OCI-LY7 (cell line): ENCODE measurements at regions not wholly inside any gene's neighbourhood (a gene's known extent, or its start where the extent isn't known, plus 50 kb on each side); places are given as distances from the start of the nearest gene placed in this dataset.

Source experiments
- BruUV-seq: library from RNA; stranded (reverse); fragments of 400-500 nt; replicated peaks from 2 replicates; lab custom pipeline; 2021; lab: Mats Ljungman, UMichigan
- CTCF ChIA-PET: fragments of 300-600 bp; sonication (Branson Sonifier 250); formaldehyde crosslinking; loops from one replicate; lab custom pipeline; 2022; ENCODE audit warnings: antibody characterized with exemption; ENCODE audit not compliant: unreplicated experiment; lab: Charles Lee
- POLR2A ChIA-PET: fragments of 300-600 bp; sonication (Branson Sonifier 250); formaldehyde crosslinking; loops from one replicate; lab custom pipeline; 2022; ENCODE audit warnings: antibody characterized with exemption; lab: Charles Lee
- DNase-seq: peaks from one replicate; pipeline ENCODE4 v3.0.0-alpha.2; 2015; ENCODE audit warnings: low spot score
- H2AFZ ChIP-seq: fragments of 200-600 bp; sonication (generic), shearing (Covaris generic); 2 replicates; pipeline ENCODE4 v1.6.1; 2014; ENCODE audit warnings: mild to moderate bottlenecking, antibody characterized with exemption, low read length, moderate library complexity
- H3K27ac ChIP-seq: fragments of 200-600 bp; sonication (generic); 2 replicates; pipeline ENCODE4 v1.5.1; 2014; ENCODE audit warnings: mixed run types, low read depth, mild to moderate bottlenecking, moderate library complexity, low read length, inconsistent platforms; ENCODE audit not compliant: poor library complexity, severe bottlenecking
- H3K36me3 ChIP-seq: fragments of 200-600 bp; sonication (generic); 2 replicates; pipeline ENCODE4 v1.6.1; 2014; ENCODE audit warnings: mild to moderate bottlenecking, antibody characterized with exemption, low read length, moderate library complexity, mixed read lengths; ENCODE audit not compliant: insufficient read depth
- H3K4me1 ChIP-seq: fragments of 200-600 bp; sonication (generic); 2 replicates; pipeline ENCODE4 v1.5.1; 2014; ENCODE audit warnings: mild to moderate bottlenecking, low read length; ENCODE audit not compliant: insufficient read depth, poor library complexity, severe bottlenecking
- H3K4me2 ChIP-seq: fragments of 200-600 bp; sonication (generic); 2 replicates; pipeline ENCODE4 v1.6.1; 2014; ENCODE audit warnings: mild to moderate bottlenecking, low read length
- H3K4me3 ChIP-seq: fragments of 200-600 bp; sonication (generic); 2 replicates; pipeline ENCODE4 v1.5.1; 2014; ENCODE audit warnings: mild to moderate bottlenecking, low read depth, low read length; ENCODE audit not compliant: poor library complexity, severe bottlenecking
- H3K79me2 ChIP-seq: fragments of 200-600 bp; sonication (generic); 2 replicates; pipeline ENCODE4 v1.6.1; 2016; ENCODE audit warnings: low read depth, mild to moderate bottlenecking, low read length, moderate library complexity, mixed read lengths; ENCODE audit not compliant: insufficient read depth
- H3K9me2 ChIP-seq: fragments of 200-600 bp; sonication (generic); 2 replicates; pipeline ENCODE4 v1.6.1; 2016; ENCODE audit warnings: mild to moderate bottlenecking, low read length, mixed read lengths; ENCODE audit not compliant: insufficient read depth
- H3K9me3 ChIP-seq: fragments of 200-600 bp; sonication (generic); 2 replicates; pipeline ENCODE4 v1.6.1; 2014; ENCODE audit warnings: mild to moderate bottlenecking, mixed run types, low read length, mixed read lengths
- H4K20me1 ChIP-seq: fragments of 200-600 bp; sonication (generic); 2 replicates; pipeline ENCODE4 v1.6.1; 2014; ENCODE audit warnings: mild to moderate bottlenecking, antibody characterized with exemption, low read length, moderate library complexity, mixed read lengths; ENCODE audit not compliant: insufficient read depth
- EZH2phosphoT487 ChIP-seq: fragments of 200-600 bp; sonication (generic); IDR thresholded peaks from 2 replicates; pipeline ENCODE4 v1.6.1; 2018; ENCODE audit warnings: low read depth, borderline replicate concordance, mild to moderate bottlenecking, mixed run types, antibody characterized with exemption, low read length, moderate library complexity, mixed read lengths
- intact Hi-C: fragments of 100-400 bp; cut with micrococcal nuclease; formaldehyde crosslinking; loops from one replicate; pipeline ENCODE4 v1.10.0; 2022; ENCODE audit not compliant: unreplicated experiment
- TF ChIP-seq, protein P1 (sequence below): fragments of 200-600 bp; sonication (generic); conservative IDR thresholded peaks from 2 replicates; pipeline ENCODE4 v1.5.1; 2014; ENCODE audit warnings: mild to moderate bottlenecking, antibody characterized with exemption, low read length, moderate library complexity, mixed read lengths

GRCh38 chr9:115777610-115778009 is 376.0 kb upstream of the PAPPA start:
- no peak for DNase-seq
- no peaks in the 10 kb centered on the region for H3K9me2 ChIP-seq
- H3K4me3 ChIP-seq: no peak overlapping the region
- TF ChIP-seq EZH2phosphoT487: no peak
- TF ChIP-seq, protein P1, sequence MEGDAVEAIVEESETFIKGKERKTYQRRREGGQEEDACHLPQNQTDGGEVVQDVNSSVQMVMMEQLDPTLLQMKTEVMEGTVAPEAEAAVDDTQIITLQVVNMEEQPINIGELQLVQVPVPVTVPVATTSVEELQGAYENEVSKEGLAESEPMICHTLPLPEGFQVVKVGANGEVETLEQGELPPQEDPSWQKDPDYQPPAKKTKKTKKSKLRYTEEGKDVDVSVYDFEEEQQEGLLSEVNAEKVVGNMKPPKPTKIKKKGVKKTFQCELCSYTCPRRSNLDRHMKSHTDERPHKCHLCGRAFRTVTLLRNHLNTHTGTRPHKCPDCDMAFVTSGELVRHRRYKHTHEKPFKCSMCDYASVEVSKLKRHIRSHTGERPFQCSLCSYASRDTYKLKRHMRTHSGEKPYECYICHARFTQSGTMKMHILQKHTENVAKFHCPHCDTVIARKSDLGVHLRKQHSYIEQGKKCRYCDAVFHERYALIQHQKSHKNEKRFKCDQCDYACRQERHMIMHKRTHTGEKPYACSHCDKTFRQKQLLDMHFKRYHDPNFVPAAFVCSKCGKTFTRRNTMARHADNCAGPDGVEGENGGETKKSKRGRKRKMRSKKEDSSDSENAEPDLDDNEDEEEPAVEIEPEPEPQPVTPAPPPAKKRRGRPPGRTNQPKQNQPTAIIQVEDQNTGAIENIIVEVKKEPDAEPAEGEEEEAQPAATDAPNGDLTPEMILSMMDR: no peak
- no peaks in the 10 kb centered on the region for H3K4me1 ChIP-seq
- no peaks in the 10 kb centered on the region for H3K9me3 ChIP-seq
- H2AFZ ChIP-seq: no peak overlapping the region
- BruUV-seq: no TSS peak
- H3K79me2 ChIP-seq: no peaks in the 10 kb centered on the region
- POLR2A ChIA-PET: no interaction called here
- intact Hi-C loops: no loop called here
- no peaks in the 10 kb centered on the region for H3K36me3 ChIP-seq
- CTCF ChIA-PET: no interaction called here
- H4K20me1 ChIP-seq: no peaks in the 10 kb centered on the region
- H3K27ac ChIP-seq: no peak overlapping the region
- no peak overlapping the region for H3K4me2 ChIP-seq

DNA sequence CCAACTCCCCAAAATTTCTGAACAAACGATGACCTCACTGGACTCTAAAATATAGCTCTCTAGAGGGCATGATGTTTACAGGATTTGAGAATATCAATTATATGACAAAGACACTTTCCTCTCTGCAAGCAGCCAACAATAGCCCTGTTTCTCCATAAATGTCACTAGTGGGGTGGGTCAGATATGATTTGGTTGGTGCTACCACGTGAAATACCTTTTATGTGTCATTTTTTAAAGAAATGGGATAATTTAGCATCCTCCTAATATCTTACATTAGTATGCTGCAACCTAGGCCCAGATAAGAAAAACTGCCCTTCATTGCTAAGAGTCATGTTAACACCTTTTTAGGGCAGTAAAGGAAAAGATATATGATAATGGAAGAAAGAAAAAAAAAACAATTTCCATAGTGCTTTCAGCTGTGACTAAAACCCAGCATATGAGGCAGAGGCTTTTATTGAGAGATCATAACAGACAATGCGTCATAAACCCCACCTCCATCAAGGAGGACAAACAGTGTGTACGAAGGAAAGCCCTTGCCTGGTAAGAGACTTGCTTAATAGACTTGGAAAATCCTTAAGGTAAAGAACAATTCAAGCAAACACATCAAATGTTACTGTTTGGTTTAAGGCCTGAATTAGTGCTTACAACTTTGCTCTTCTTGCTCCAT is 372.4 kb upstream of the PAPPA start:
- Histone ChIP-seq H3K27ac (no peak overlapping the region), H3K4me3 (no peak overlapping the region), H3K9me2 (no peaks in the 10 kb centered on the region), H3K4me1 (no peaks in the 10 kb centered on the region), H3K36me3 (no peaks in the 10 kb centered on the region), H3K9me3 (no peaks in the 10 kb centered on the region), H3K4me2 (no peak overlapping the region), H4K20me1 (no peaks in the 10 kb centered on the region), H2AFZ (no peak overlapping the region), H3K79me2 (no peaks in the 10 kb centered on the region)
- ChIA-PET POLR2A (no interaction called here), CTCF (no interaction called here)
- no peak for TF ChIP-seq EZH2phosphoT487
- TF ChIP-seq, protein P1: no peak
- DNase-seq: no peak
- no TSS peak for BruUV-seq
- intact Hi-C loops: no loop called here

DNA sequence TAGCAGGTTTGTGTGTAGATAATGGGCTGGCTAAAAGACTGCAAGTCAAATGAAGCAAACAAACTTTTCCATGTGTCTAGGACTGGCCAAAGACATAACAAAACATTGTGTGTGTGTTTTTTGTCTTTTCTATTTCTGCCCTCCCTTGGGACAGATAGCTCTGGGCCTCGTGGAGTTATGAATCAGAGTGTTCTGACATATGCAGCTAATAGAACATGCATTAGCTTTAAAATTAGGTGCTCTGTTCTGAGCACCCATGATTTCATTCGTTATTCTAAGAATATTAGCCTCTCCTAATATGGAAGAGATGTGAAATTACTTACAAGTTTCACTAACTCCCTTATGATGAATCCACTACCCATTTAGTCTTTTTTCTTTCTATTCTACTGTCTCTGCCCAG is 367.3 kb upstream of the PAPPA start:
- Histone ChIP-seq H3K4me1 (no peaks in the 10 kb centered on the region), H3K27ac (no peak overlapping the region), H3K9me2 (no peaks in the 10 kb centered on the region), H3K36me3 (no peaks in the 10 kb centered on the region), H3K4me2 (no peak overlapping the region), H3K79me2 (no peaks in the 10 kb centered on the region), H4K20me1 (no peaks in the 10 kb centered on the region), H2AFZ (no peak overlapping the region), H3K9me3 (no peaks in the 10 kb centered on the region), H3K4me3 (no peak overlapping the region)
- intact Hi-C loops: no loop called here
- no peak for DNase-seq
- BruUV-seq: no TSS peak
- TF ChIP-seq EZH2phosphoT487: no peak
- TF ChIP-seq, protein P1: no peak
- ChIA-PET POLR2A (no interaction called here), CTCF (no interaction called here)
